ENCODE measurements at regions not wholly inside any gene's neighbourhood (a gene's known extent, or its start where the extent isn't known, plus 50 kb on each side); places are given as distances from the start of the nearest gene placed in this dataset.

GRCh38 chr2:64866797-64867196, 122.4 kb upstream of the SLC1A4 start:
- H3K79me1 ChIP-seq (ENCODE audit: low read depth in 1 of 2, low read length in 2 of 2): no peaks in the 10 kb centered on the region
- H3K9me1 ChIP-seq (ENCODE audit: insufficient read depth, low read length): peaks cover 6% of the 10 kb centered on the region
- H3K27ac ChIP-seq (ENCODE audit: insufficient read depth, low read length): no peak overlapping the region
- DNase-seq (peak; percentile 98), ATAC-seq (ENCODE audit: low read depth) (peak; percentile 91)
- POLR2A ChIA-PET (ENCODE audit: unreplicated experiment): interaction anchor here (0.9 to 1.9 kb wide), 2 partner anchors 116 to 213 kb away, joined by 4 to 7 read pairs; partner anchors contain the start of gene SERTAD2
- peaks cover 6% of the 10 kb centered on the region; the same call in 1 of the 2 replicates for H3K9me3 ChIP-seq (ENCODE audit: control insufficient read depth, insufficient read depth, low read length)
- H4K8ac ChIP-seq (ENCODE audit: low read depth in 2 of 2, low read length in 2 of 2): no peak overlapping the region
- H3K23ac ChIP-seq (ENCODE audit: low read depth, low read length): no peak overlapping the region
- H3K9ac ChIP-seq (ENCODE audit: low read depth, low read length): no peak overlapping the region
- H3K36me3 ChIP-seq (ENCODE audit: control insufficient read depth, insufficient read depth, low read length): no peaks in the 10 kb centered on the region
- no peak overlapping the region for H2BK20ac ChIP-seq (ENCODE audit: low read depth, low read length)
- no peak overlapping the region for H2AK5ac ChIP-seq (ENCODE audit: low read depth, low read length)
- dilution Hi-C loops (cut with HindIII; ENCODE audit: low sequenced_read_pairs, unreplicated experiment): no loop called here
- WGBS, 2 experiments (ENCODE audit: extremely low coverage in 2 of 2, insufficient read length in 1 of 2): 8% methylated on average over 2 of the region's 8 CpGs; no CpG with 5 or more reads in 1 of the 2 experiments
- no peak overlapping the region for H2AK9ac ChIP-seq (replicated peaks; ENCODE audit: low read depth, low read length, poor library complexity)
- no peak overlapping the region for H3K18ac ChIP-seq (ENCODE audit: low read depth, low read length)
- no peak overlapping the region for H3K14ac ChIP-seq (replicated peaks; ENCODE audit: low read depth, low read length)
- H3K56ac ChIP-seq (ENCODE audit: extremely low read depth, insufficient read depth, low read length): no peak overlapping the region
- no peak overlapping the region for H4K5ac ChIP-seq (ENCODE audit: low read depth, low read length)
- no peak overlapping the region for H3K4me3 ChIP-seq (ENCODE audit: insufficient read depth, low read depth, low read length)
- CTCF ChIA-PET: interaction anchor here (0.9 to 1.9 kb wide), 4 partner anchors 213 to 280 kb away, joined by 3 to 21 read pairs (median 6); partner anchors contain the start of gene SERTAD2
- in situ Hi-C loops (cut with MboI; ENCODE audit: low sequenced_read_pairs): no loop called here
- H2BK5ac ChIP-seq (ENCODE audit: low read depth, low read length, poor library complexity, severe bottlenecking): no peak overlapping the region
- BruUV-seq (replicated peaks): no TSS peak
- peaks cover 35% of the 10 kb centered on the region; the same call in 1 of the 2 replicates for H4K20me1 ChIP-seq (ENCODE audit: insufficient read depth, low read length)
- no peak overlapping the region for H2BK120ac ChIP-seq (ENCODE audit: low read depth, low read length)
- peaks cover 12% of the 10 kb centered on the region for H3K4me1 ChIP-seq (ENCODE audit: control insufficient read depth, insufficient read depth, low read length)
- no peak overlapping the region for H3K4ac ChIP-seq (ENCODE audit: low read depth, low read length)
- no peak overlapping the region for H2BK15ac ChIP-seq (ENCODE audit: low read depth, low read length)
- peaks cover 57% of the 10 kb centered on the region for H3K27me3 ChIP-seq (ENCODE audit: control insufficient read depth, insufficient read depth, low read length)
- TF ChIP-seq CEBPB (IDR thresholded peaks at IDR 0.05; ENCODE audit: low read depth, low read length): peak; percentile 29; the same call in 1 of the 2 replicates
- peak; percentile 74 for TF ChIP-seq MXI1 (IDR thresholded peaks at IDR 0.05; ENCODE audit: borderline replicate concordance, low read depth, low read length)
- TF ChIP-seq RAD21 (IDR thresholded peaks at IDR 0.05; ENCODE audit: low read length): no peak
- no peak for TF ChIP-seq ELK1 (IDR thresholded peaks at IDR 0.05; ENCODE audit: borderline replicate concordance, low read depth, low read length)
- TF ChIP-seq RCOR1 (IDR thresholded peaks at IDR 0.05; ENCODE audit: insufficient replicate concordance, low read length): peak; percentile 94
- TF ChIP-seq USF2 (IDR thresholded peaks at IDR 0.05; ENCODE audit: low read depth, low read length): peak; percentile 80
- TF ChIP-seq RFX5 (IDR thresholded peaks at IDR 0.05; ENCODE audit: low read depth, low read length): no peak
- no peak; the same call in 1 of the 2 replicates for TF ChIP-seq SMC3 (IDR thresholded peaks at IDR 0.05; ENCODE audit: low read depth, low read length)
- no peak for TF ChIP-seq POLR2A (IDR thresholded peaks at IDR 0.05; ENCODE audit: low read depth, low read length)
- TF ChIP-seq MAZ (IDR thresholded peaks at IDR 0.05; ENCODE audit: borderline replicate concordance, low read depth, low read length): peak; percentile 41; the same call in 1 of the 2 replicates
- TF ChIP-seq NFE2L2 (IDR thresholded peaks at IDR 0.05; ENCODE audit: low read depth, low read length): no peak
- TF ChIP-seq FOS (IDR thresholded peaks at IDR 0.05; ENCODE audit: low read depth, low read length): 0 out of 2 replicates have a peak, but pooled peaks have one; percentile 44
- TF ChIP-seq MAFK (IDR thresholded peaks at IDR 0.05; ENCODE audit: low read depth, low read length): peak; percentile 53
- 0 out of 2 replicates have a peak, but pooled peaks have one; percentile 5 for TF ChIP-seq CTCF (conservative IDR thresholded peaks at IDR 0.05; ENCODE audit: low read depth, low read length)
- TF ChIP-seq BHLHE40 (IDR thresholded peaks at IDR 0.05; ENCODE audit: low read depth, low read length): peak; percentile 97
- TF ChIP-seq CHD1 (IDR thresholded peaks at IDR 0.05; ENCODE audit: low read depth, low read length): no peak
- intact Hi-C loops (cut with micrococcal nuclease): loop anchor here (2.0 to 10.0 kb wide), 2 partner anchors 534 to 722 kb away; partner anchors contain the start of gene PELI1
- no peak overlapping the region for H4K91ac ChIP-seq (ENCODE audit: insufficient read depth, low read depth, low read length)
- H3K4me2 ChIP-seq (ENCODE audit: low read depth, low read length): peak overlapping the region; percentile 54
- no peak overlapping the region for H2AFZ ChIP-seq (replicated peaks; ENCODE audit: low read length, poor library complexity)

All from IMR-90 (cell line).